ENCODE measurements at regions not wholly inside any gene's neighbourhood (a gene's known extent, or its start where the extent isn't known, plus 50 kb on each side); places are given as distances from the start of the nearest gene placed in this dataset.

- Histone ChIP-seq H3K4me1 (ENCODE audit: control insufficient read depth in 2 of 2, insufficient read depth in 2 of 2, low read length in 2 of 2) (no peaks in the 10 kb centered on the region), H3K4me3 (ENCODE audit: low read length in 2 of 2) (no peak overlapping the region), H3K27ac (ENCODE audit: low read depth in 2 of 2, low read length in 2 of 2) (no peak overlapping the region), H3K36me3 (ENCODE audit: control insufficient read depth in 2 of 2, insufficient read depth in 2 of 2, low read length in 2 of 2) (no peaks in the 10 kb centered on the region), H3K9ac (ENCODE audit: low read depth in 1 of 2, low read length in 2 of 2) (no peak overlapping the region), H3K9me3 (ENCODE audit: control insufficient read depth in 2 of 2, low read length in 2 of 2) (no peaks in the 10 kb centered on the region), H3K27me3 (ENCODE audit: control insufficient read depth in 2 of 2, insufficient read depth in 2 of 2, low read length in 2 of 2) (no peaks in the 10 kb centered on the region)
Measured at GRCh38 chr18:41538751-41539150, 416.3 kb upstream of the PIK3C3 start.

- Histone ChIP-seq H3K4me3 (ENCODE audit: low read length in 2 of 2) (no peak overlapping the region), H3K4me1 (ENCODE audit: control insufficient read depth in 2 of 2, insufficient read depth in 2 of 2, low read length in 2 of 2) (no peaks in the 10 kb centered on the region), H3K27me3 (ENCODE audit: control insufficient read depth in 2 of 2, insufficient read depth in 2 of 2, low read length in 2 of 2) (no peaks in the 10 kb centered on the region), H3K9me3 (ENCODE audit: control insufficient read depth in 2 of 2, low read length in 2 of 2) (no peaks in the 10 kb centered on the region), H3K27ac (ENCODE audit: low read depth in 2 of 2, low read length in 2 of 2) (no peak overlapping the region), H3K9ac (ENCODE audit: low read depth in 1 of 2, low read length in 2 of 2) (no peak overlapping the region), H3K36me3 (ENCODE audit: control insufficient read depth in 2 of 2, insufficient read depth in 2 of 2, low read length in 2 of 2) (no peaks in the 10 kb centered on the region)
Measured at GRCh38 chr18:41537666-41538065, 417.4 kb upstream of the PIK3C3 start.

- Histone ChIP-seq H3K27ac (ENCODE audit: low read depth in 2 of 2, low read length in 2 of 2) (no peak overlapping the region), H3K9me3 (ENCODE audit: control insufficient read depth in 2 of 2, low read length in 2 of 2) (no peaks in the 10 kb centered on the region), H3K4me1 (ENCODE audit: control insufficient read depth in 2 of 2, insufficient read depth in 2 of 2, low read length in 2 of 2) (no peaks in the 10 kb centered on the region), H3K9ac (ENCODE audit: low read depth in 1 of 2, low read length in 2 of 2) (no peak overlapping the region), H3K27me3 (ENCODE audit: control insufficient read depth in 2 of 2, insufficient read depth in 2 of 2, low read length in 2 of 2) (no peaks in the 10 kb centered on the region), H3K4me3 (ENCODE audit: low read length in 2 of 2) (no peak overlapping the region), H3K36me3 (ENCODE audit: control insufficient read depth in 2 of 2, insufficient read depth in 2 of 2, low read length in 2 of 2) (no peaks in the 10 kb centered on the region)
Measured at GRCh38 chr18:41532344-41533086, 422.5 kb upstream of the PIK3C3 start.

DNA sequence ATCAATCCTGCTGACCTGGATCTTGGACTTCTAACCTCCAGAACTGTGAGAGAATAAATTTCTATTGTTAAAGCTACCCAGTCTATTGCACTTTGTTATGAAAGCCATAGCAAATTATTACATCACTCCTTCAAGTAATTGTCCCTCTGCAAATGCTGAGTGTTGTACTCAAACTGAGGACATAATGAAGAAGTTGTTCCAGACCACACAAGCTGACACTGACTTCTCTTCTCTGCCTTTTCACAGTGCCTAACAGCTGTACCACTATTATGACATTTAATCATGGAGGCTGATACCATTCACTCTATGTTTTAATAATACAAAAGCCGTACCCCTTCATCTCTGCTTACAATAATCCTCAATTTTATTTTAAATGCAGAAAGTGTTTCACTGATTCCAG lies 424.1 kb upstream of the PIK3C3 start:
- Histone ChIP-seq H3K4me3 (ENCODE audit: low read length in 2 of 2) (no peak overlapping the region), H3K9ac (ENCODE audit: low read depth in 1 of 2, low read length in 2 of 2) (no peak overlapping the region), H3K27ac (ENCODE audit: low read depth in 2 of 2, low read length in 2 of 2) (no peak overlapping the region), H3K9me3 (ENCODE audit: control insufficient read depth in 2 of 2, low read length in 2 of 2) (no peaks in the 10 kb centered on the region), H3K27me3 (ENCODE audit: control insufficient read depth in 2 of 2, insufficient read depth in 2 of 2, low read length in 2 of 2) (no peaks in the 10 kb centered on the region), H3K36me3 (ENCODE audit: control insufficient read depth in 2 of 2, insufficient read depth in 2 of 2, low read length in 2 of 2) (no peaks in the 10 kb centered on the region), H3K4me1 (ENCODE audit: control insufficient read depth in 2 of 2, insufficient read depth in 2 of 2, low read length in 2 of 2) (no peaks in the 10 kb centered on the region)

DNA sequence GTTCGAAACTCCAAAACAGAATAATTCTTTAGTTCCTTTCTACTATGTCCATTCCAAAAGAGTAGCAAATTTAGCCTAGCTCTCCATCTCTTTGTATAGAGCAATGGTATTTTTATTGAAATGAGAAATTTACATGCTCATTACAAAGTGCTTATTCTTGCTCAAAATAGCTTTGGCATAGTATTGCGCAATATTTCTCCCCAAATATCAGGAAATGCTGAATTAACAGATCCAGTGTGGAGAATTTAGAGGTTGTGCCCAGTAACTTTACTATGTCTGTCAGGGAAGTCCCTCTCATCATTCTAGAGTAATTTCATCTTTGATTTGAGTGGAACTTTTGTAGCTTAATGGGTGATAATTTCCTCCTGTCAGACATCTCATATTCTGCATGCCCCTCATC lies 425.9 kb upstream of the PIK3C3 start:
- no peak overlapping the region for H3K27ac ChIP-seq (ENCODE audit: low read depth in 2 of 2, low read length in 2 of 2)
- H3K9me3 ChIP-seq (ENCODE audit: control insufficient read depth in 2 of 2, low read length in 2 of 2), result no peaks in the 10 kb centered on the region
- H3K9ac ChIP-seq (ENCODE audit: low read depth in 1 of 2, low read length in 2 of 2), result no peak overlapping the region
- H3K27me3 ChIP-seq (ENCODE audit: control insufficient read depth in 2 of 2, insufficient read depth in 2 of 2, low read length in 2 of 2), result no peaks in the 10 kb centered on the region
- no peak overlapping the region for H3K4me3 ChIP-seq (ENCODE audit: low read length in 2 of 2)
- H3K36me3 ChIP-seq (ENCODE audit: control insufficient read depth in 2 of 2, insufficient read depth in 2 of 2, low read length in 2 of 2), result no peaks in the 10 kb centered on the region
- no peaks in the 10 kb centered on the region for H3K4me1 ChIP-seq (ENCODE audit: control insufficient read depth in 2 of 2, insufficient read depth in 2 of 2, low read length in 2 of 2)

GRCh38 chr18:41526054-41526453 lies 429.0 kb upstream of the PIK3C3 start:
- Histone ChIP-seq H3K27me3 (ENCODE audit: control insufficient read depth in 2 of 2, insufficient read depth in 2 of 2, low read length in 2 of 2) (no peaks in the 10 kb centered on the region), H3K4me1 (ENCODE audit: control insufficient read depth in 2 of 2, insufficient read depth in 2 of 2, low read length in 2 of 2) (no peaks in the 10 kb centered on the region), H3K4me3 (ENCODE audit: low read length in 2 of 2) (no peak overlapping the region), H3K36me3 (ENCODE audit: control insufficient read depth in 2 of 2, insufficient read depth in 2 of 2, low read length in 2 of 2) (no peaks in the 10 kb centered on the region), H3K27ac (ENCODE audit: low read depth in 2 of 2, low read length in 2 of 2) (no peak overlapping the region), H3K9ac (ENCODE audit: low read depth in 1 of 2, low read length in 2 of 2) (no peak overlapping the region), H3K9me3 (ENCODE audit: control insufficient read depth in 2 of 2, low read length in 2 of 2) (no peaks in the 10 kb centered on the region)

DNA sequence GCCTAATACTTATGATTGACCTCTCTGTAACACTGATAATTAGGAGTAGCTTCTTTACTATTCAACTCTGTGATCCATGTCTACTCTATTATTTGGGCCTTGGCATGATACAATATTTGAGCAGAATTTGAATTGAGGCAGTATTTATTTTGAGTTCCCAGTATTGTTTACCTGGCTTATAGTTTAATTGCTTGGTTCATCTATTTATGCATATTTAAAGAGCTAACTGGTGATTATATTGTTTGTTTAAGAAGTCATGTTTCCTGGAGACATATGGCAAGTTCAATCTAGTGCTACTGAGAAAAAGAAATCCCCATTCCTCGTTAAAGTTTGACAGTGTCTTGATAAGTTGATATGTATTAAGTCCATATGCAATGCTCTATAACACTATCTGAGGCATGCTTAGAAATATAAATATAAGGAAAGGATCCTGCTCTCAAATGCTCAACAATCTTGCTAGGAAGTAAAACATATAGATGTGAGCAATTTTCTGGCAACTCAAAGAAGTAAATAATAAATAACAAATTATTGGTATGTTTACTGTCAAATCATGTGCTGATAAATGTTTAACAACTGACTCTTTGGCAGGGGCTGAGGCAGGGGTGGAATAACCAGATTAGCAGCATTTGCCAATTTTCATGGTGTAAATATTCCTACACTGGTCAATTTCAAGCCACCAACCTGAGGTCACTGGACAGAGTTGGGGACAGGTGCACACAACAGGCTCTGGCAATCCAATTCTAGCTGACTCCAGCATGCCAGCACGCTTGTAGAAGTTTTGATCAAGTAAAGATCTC lies 430.2 kb upstream of the PIK3C3 start:
- H3K9me3 ChIP-seq (ENCODE audit: control insufficient read depth in 2 of 2, low read length in 2 of 2), result no peaks in the 10 kb centered on the region
- H3K4me3 ChIP-seq (ENCODE audit: low read length in 2 of 2), result no peak overlapping the region
- no peaks in the 10 kb centered on the region for H3K36me3 ChIP-seq (ENCODE audit: control insufficient read depth in 2 of 2, insufficient read depth in 2 of 2, low read length in 2 of 2)
- H3K9ac ChIP-seq (ENCODE audit: low read depth in 1 of 2, low read length in 2 of 2), result no peak overlapping the region
- no peaks in the 10 kb centered on the region for H3K27me3 ChIP-seq (ENCODE audit: control insufficient read depth in 2 of 2, insufficient read depth in 2 of 2, low read length in 2 of 2)
- no peak overlapping the region for H3K27ac ChIP-seq (ENCODE audit: low read depth in 2 of 2, low read length in 2 of 2)
- no peaks in the 10 kb centered on the region for H3K4me1 ChIP-seq (ENCODE audit: control insufficient read depth in 2 of 2, insufficient read depth in 2 of 2, low read length in 2 of 2)

DNA sequence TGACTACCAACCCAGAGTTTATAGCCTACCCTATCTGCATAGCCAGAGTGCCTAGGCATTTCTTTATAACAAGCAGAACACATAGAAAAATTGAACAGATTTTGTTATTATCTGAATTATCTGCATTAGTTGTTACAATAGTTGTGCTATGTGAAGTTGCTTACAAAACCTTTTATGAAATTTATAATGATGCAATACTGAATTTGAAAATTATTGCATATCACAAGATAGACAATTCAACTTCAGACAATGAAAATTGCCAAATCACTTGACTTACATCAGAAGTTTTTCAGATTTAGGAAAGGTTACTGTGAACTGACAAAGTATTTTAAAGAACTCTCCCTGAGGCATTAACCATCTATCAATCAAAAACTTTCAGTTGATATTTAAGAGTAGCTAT lies 437.9 kb upstream of the PIK3C3 start:
- H3K27ac ChIP-seq (ENCODE audit: low read depth in 2 of 2, low read length in 2 of 2), result no peak overlapping the region
- no peaks in the 10 kb centered on the region for H3K9me3 ChIP-seq (ENCODE audit: control insufficient read depth in 2 of 2, low read length in 2 of 2)
- no peak overlapping the region for H3K4me3 ChIP-seq (ENCODE audit: low read length in 2 of 2)
- no peaks in the 10 kb centered on the region for H3K36me3 ChIP-seq (ENCODE audit: control insufficient read depth in 2 of 2, insufficient read depth in 2 of 2, low read length in 2 of 2)
- no peaks in the 10 kb centered on the region for H3K4me1 ChIP-seq (ENCODE audit: control insufficient read depth in 2 of 2, insufficient read depth in 2 of 2, low read length in 2 of 2)
- H3K27me3 ChIP-seq (ENCODE audit: control insufficient read depth in 2 of 2, insufficient read depth in 2 of 2, low read length in 2 of 2), result no peaks in the 10 kb centered on the region
- no peak overlapping the region for H3K9ac ChIP-seq (ENCODE audit: low read depth in 1 of 2, low read length in 2 of 2)

GRCh38 chr18:41513438-41513837 lies 441.6 kb upstream of the PIK3C3 start:
- Histone ChIP-seq H3K4me1 (ENCODE audit: control insufficient read depth in 2 of 2, insufficient read depth in 2 of 2, low read length in 2 of 2) (no peaks in the 10 kb centered on the region), H3K36me3 (ENCODE audit: control insufficient read depth in 2 of 2, insufficient read depth in 2 of 2, low read length in 2 of 2) (no peaks in the 10 kb centered on the region), H3K4me3 (ENCODE audit: low read length in 2 of 2) (no peak overlapping the region), H3K9ac (ENCODE audit: low read depth in 1 of 2, low read length in 2 of 2) (no peak overlapping the region), H3K9me3 (ENCODE audit: control insufficient read depth in 2 of 2, low read length in 2 of 2) (no peaks in the 10 kb centered on the region), H3K27ac (ENCODE audit: low read depth in 2 of 2, low read length in 2 of 2) (no peak overlapping the region), H3K27me3 (ENCODE audit: control insufficient read depth in 2 of 2, insufficient read depth in 2 of 2, low read length in 2 of 2) (no peaks in the 10 kb centered on the region)

GRCh38 chr18:41504316-41504715 lies 450.7 kb upstream of the PIK3C3 start:
- H3K36me3 ChIP-seq (ENCODE audit: control insufficient read depth in 2 of 2, insufficient read depth in 2 of 2, low read length in 2 of 2), result no peaks in the 10 kb centered on the region
- H3K4me3 ChIP-seq (ENCODE audit: low read length in 2 of 2), result no peak overlapping the region
- no peak overlapping the region for H3K9ac ChIP-seq (ENCODE audit: low read depth in 1 of 2, low read length in 2 of 2)
- H3K27me3 ChIP-seq (ENCODE audit: control insufficient read depth in 2 of 2, insufficient read depth in 2 of 2, low read length in 2 of 2), result no peaks in the 10 kb centered on the region
- no peaks in the 10 kb centered on the region for H3K9me3 ChIP-seq (ENCODE audit: control insufficient read depth in 2 of 2, low read length in 2 of 2)
- H3K4me1 ChIP-seq (ENCODE audit: control insufficient read depth in 2 of 2, insufficient read depth in 2 of 2, low read length in 2 of 2), result no peaks in the 10 kb centered on the region
- no peak overlapping the region for H3K27ac ChIP-seq (ENCODE audit: low read depth in 2 of 2, low read length in 2 of 2)
